Liver (tissue), 7 donors: ENCODE measurements at regions not wholly inside any gene's neighbourhood (a gene's known extent, or its start where the extent isn't known, plus 50 kb on each side); places are given as distances from the start of the nearest gene placed in this dataset.

ENCODE experiments used
- DNase-seq: peaks from one replicate; pipeline ENCODE4 v3.0.0-alpha.2; 2017; ENCODE audit warnings: low spot score
- H3K27ac ChIP-seq, 2 donors: one replicate each; pipeline ENCODE4 v1.7.0; 2013; ENCODE audit warnings: inconsistent platforms in 2 of 2, low read length in 2 of 2, control low read depth in 1 of 2, low read depth in 1 of 2, mild to moderate bottlenecking in 1 of 2
- H3K27me3 ChIP-seq, 4 donors: one replicate each; pipeline versions ENCODE4 v1.6.1 to v1.7.0; 2013; ENCODE audit warnings: low read length in 3 of 4, inconsistent platforms in 1 of 4, mild to moderate bottlenecking in 1 of 4, moderate library complexity in 1 of 4; ENCODE audit not compliant: control insufficient read depth in 4 of 4, insufficient read depth in 4 of 4
- H3K36me3 ChIP-seq, 4 donors: one replicate each; pipeline versions ENCODE4 v1.6.1 to v1.7.0; 2013; ENCODE audit warnings: low read length in 3 of 4, mild to moderate bottlenecking in 3 of 4, low read depth in 1 of 4, moderate library complexity in 1 of 4; ENCODE audit not compliant: control insufficient read depth in 4 of 4, insufficient read depth in 3 of 4
- H3K4me1 ChIP-seq, 4 donors: one replicate each; pipeline versions ENCODE4 v1.6.1 to v1.7.0; 2013; ENCODE audit warnings: low read length in 3 of 4, mild to moderate bottlenecking in 3 of 4, moderate library complexity in 1 of 4; ENCODE audit not compliant: control insufficient read depth in 4 of 4, insufficient read depth in 4 of 4
- H3K4me3 ChIP-seq, 3 donors: one replicate each; pipeline versions ENCODE4 v1.6.1 to v1.7.0; 2013; ENCODE audit warnings: low read length in 3 of 3, control low read depth in 1 of 3, low read depth in 1 of 3, mild to moderate bottlenecking in 1 of 3
- H3K9ac ChIP-seq, 2 donors: one replicate each; pipeline ENCODE4 v1.7.0; 2013; ENCODE audit warnings: low read length in 2 of 2, mild to moderate bottlenecking in 2 of 2, moderate library complexity in 2 of 2, control low read depth in 1 of 2, low read depth in 1 of 2
- H3K9me3 ChIP-seq, 4 donors: one replicate each; pipeline versions ENCODE4 v1.6.1 to v1.7.0; 2013; ENCODE audit warnings: low read length in 3 of 4; ENCODE audit not compliant: control insufficient read depth in 4 of 4
- EGR1 ChIP-seq, 2 donors: IDR thresholded peaks; 2 replicates each; pipeline ENCODE4 v1.6.1; 2016 to 2018; ENCODE audit warnings: antibody characterized with exemption in 2 of 2, low read depth in 2 of 2
- FOXA1 ChIP-seq: IDR thresholded peaks from 2 replicates; pipeline ENCODE4 v1.6.1; 2016; ENCODE audit warnings: antibody characterized with exemption
- FOXA2 ChIP-seq: IDR thresholded peaks from 2 replicates; pipeline ENCODE4 v1.6.1; 2016; ENCODE audit warnings: antibody characterized with exemption
- GABPA ChIP-seq, 2 donors: IDR thresholded peaks in 1 of 2; conservative IDR thresholded peaks in 1 of 2; 2 replicates each; pipeline ENCODE4 v1.6.1; 2016; ENCODE audit warnings: antibody characterized with exemption in 2 of 2, mild to moderate bottlenecking in 1 of 2, moderate library complexity in 1 of 2
- HNF4A ChIP-seq, 2 donors: conservative IDR thresholded peaks; 2 replicates each; pipeline ENCODE4 v1.6.1; 2016; ENCODE audit warnings: antibody characterized with exemption in 2 of 2, mild to moderate bottlenecking in 2 of 2
- HNF4G ChIP-seq: IDR thresholded peaks from 2 replicates; pipeline ENCODE4 v1.6.1; 2016; ENCODE audit warnings: antibody characterized with exemption
- JUND ChIP-seq, 2 donors: IDR thresholded peaks; 2 replicates each; pipeline ENCODE4 v1.6.1; 2016; ENCODE audit warnings: antibody characterized with exemption in 2 of 2
- NR2F2 ChIP-seq: IDR thresholded peaks from 2 replicates; pipeline ENCODE4 v1.6.1; 2016; ENCODE audit warnings: antibody characterized with exemption
- RAD21 ChIP-seq, 2 donors: IDR thresholded peaks; 2 replicates each; pipeline ENCODE4 v1.6.1; 2016; ENCODE audit warnings: antibody characterized with exemption in 2 of 2, mild to moderate bottlenecking in 2 of 2
- RXRA ChIP-seq, 2 donors: IDR thresholded peaks; 2 replicates each; pipeline ENCODE4 v1.6.1; 2017 to 2018; ENCODE audit warnings: antibody characterized with exemption in 2 of 2, mild to moderate bottlenecking in 1 of 2
- SP1 ChIP-seq: IDR thresholded peaks from 2 replicates; pipeline ENCODE4 v1.6.1; 2018; ENCODE audit warnings: antibody characterized with exemption, mild to moderate bottlenecking
- TAF1 ChIP-seq: conservative IDR thresholded peaks from 2 replicates; pipeline ENCODE4 v1.6.1; 2016; ENCODE audit warnings: antibody characterized with exemption, mild to moderate bottlenecking
- YY1 ChIP-seq: IDR thresholded peaks from 2 replicates; pipeline ENCODE4 v1.6.1; 2016; ENCODE audit warnings: antibody characterized with exemption, mild to moderate bottlenecking
- WGBS: extraction: QIAGEN DNeasy Blood & Tissue Kit; methylation state at CpG from one replicate; pipeline ENCODE4 v1.1.7; 2013; 5-methylcytosine and 5-hydroxymethylcytosine counted together
- TF ChIP-seq, protein P1 (sequence below): IDR thresholded peaks from 2 replicates; pipeline ENCODE4 v1.6.1; 2016; ENCODE audit warnings: antibody characterized with exemption
- TF ChIP-seq, protein P2 (sequence below): IDR thresholded peaks from 2 replicates; pipeline ENCODE4 v1.6.1; 2016; ENCODE audit warnings: antibody characterized with exemption
- TF ChIP-seq, protein P3 (sequence below): IDR thresholded peaks from 2 replicates; pipeline ENCODE4 v1.6.1; 2016; ENCODE audit warnings: antibody characterized with exemption
- donor health status: healthy.
- donor health status: healthy.
- donor health status: healthy.
- donor health status: healthy.

DNA sequence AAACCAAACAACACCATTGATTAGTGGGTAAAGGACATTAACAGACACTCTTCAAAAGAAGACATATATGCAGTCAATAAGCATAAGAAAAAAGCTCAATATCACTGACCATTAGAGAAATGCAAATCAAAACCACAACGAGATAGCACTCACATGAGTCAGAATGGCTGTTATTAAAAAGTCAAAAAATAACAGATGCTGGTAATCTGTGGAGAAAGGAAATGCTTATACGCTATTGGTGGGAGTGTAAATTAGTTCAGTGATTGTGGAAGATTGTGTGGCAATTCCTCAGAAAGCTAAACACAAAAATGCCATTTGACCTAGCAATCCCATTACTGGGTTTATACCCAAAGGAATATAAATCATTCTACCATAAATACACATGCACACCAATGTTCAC is 182.6 kb downstream of the TRPC6 start:
- Histone ChIP-seq H3K9me3 (no peaks in the 10 kb centered on the region), H3K27ac (no peak overlapping the region), H3K9ac (no peak overlapping the region), H3K4me1 (no peaks in the 10 kb centered on the region), H3K27me3 (peaks cover 0 to 4% (median 0%) of the 10 kb centered on the region in 4 donors), H3K4me3 (no peak overlapping the region), H3K36me3 (no peaks in the 10 kb centered on the region)
- 74% methylated on average over 2 of the region's 2 CpGs for WGBS
- no peak for DNase-seq
- TF ChIP-seq FOXA1, result no peak
- no peak for TF ChIP-seq GABPA (IDR thresholded peaks at IDR 0.05 in 1 of 2, conservative IDR thresholded peaks at IDR 0.05 in 1 of 2)
- no peak for TF ChIP-seq HNF4G
- no peak for TF ChIP-seq NR2F2
- TF ChIP-seq, protein P1, sequence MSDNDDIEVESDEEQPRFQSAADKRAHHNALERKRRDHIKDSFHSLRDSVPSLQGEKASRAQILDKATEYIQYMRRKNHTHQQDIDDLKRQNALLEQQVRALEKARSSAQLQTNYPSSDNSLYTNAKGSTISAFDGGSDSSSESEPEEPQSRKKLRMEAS, result no peak
- no peak for TF ChIP-seq EGR1 (IDR thresholded peaks at IDR 0.05; ENCODE audit: low read depth in 2 of 2)
- TF ChIP-seq FOXA2, result no peak
- no peak for TF ChIP-seq RXRA (IDR thresholded peaks at IDR 0.05)
- no peak for TF ChIP-seq TAF1
- TF ChIP-seq, protein P2, sequence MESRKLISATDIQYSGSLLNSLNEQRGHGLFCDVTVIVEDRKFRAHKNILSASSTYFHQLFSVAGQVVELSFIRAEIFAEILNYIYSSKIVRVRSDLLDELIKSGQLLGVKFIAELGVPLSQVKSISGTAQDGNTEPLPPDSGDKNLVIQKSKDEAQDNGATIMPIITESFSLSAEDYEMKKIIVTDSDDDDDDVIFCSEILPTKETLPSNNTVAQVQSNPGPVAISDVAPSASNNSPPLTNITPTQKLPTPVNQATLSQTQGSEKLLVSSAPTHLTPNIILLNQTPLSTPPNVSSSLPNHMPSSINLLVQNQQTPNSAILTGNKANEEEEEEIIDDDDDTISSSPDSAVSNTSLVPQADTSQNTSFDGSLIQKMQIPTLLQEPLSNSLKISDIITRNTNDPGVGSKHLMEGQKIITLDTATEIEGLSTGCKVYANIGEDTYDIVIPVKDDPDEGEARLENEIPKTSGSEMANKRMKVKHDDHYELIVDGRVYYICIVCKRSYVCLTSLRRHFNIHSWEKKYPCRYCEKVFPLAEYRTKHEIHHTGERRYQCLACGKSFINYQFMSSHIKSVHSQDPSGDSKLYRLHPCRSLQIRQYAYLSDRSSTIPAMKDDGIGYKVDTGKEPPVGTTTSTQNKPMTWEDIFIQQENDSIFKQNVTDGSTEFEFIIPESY, result no peak
- no peak for TF ChIP-seq HNF4A (conservative IDR thresholded peaks at IDR 0.05)
- TF ChIP-seq JUND (IDR thresholded peaks at IDR 0.05), result no peak
- no peak for TF ChIP-seq RAD21 (IDR thresholded peaks at IDR 0.05)
- TF ChIP-seq YY1, result no peak

GRCh38 chr11:101397979-101398378 is 185.8 kb downstream of the TRPC6 start:
- no peaks in the 10 kb centered on the region for H3K9me3 ChIP-seq

More at GRCh38 chr11:101397979-101398378, 185.8 kb downstream of the TRPC6 start:
- WGBS, result 42% methylated on average over 2 of the region's 2 CpGs
- no peak overlapping the region for H3K9ac ChIP-seq
- peaks cover 0 to 4% (median 0%) of the 10 kb centered on the region in 4 donors for H3K27me3 ChIP-seq
- no peaks in the 10 kb centered on the region for H3K36me3 ChIP-seq
- no peak for TF ChIP-seq FOXA1
- no peak for TF ChIP-seq SP1
- TF ChIP-seq, protein P3, sequence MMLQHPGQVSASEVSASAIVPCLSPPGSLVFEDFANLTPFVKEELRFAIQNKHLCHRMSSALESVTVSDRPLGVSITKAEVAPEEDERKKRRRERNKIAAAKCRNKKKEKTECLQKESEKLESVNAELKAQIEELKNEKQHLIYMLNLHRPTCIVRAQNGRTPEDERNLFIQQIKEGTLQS, result no peak
- TF ChIP-seq NR2F2, result no peak
- TF ChIP-seq, protein P2, result no peak
- TF ChIP-seq, protein P1, result no peak
- TF ChIP-seq HNF4G, result no peak
- no peak for TF ChIP-seq RAD21 (IDR thresholded peaks at IDR 0.05)
- H3K4me3 ChIP-seq, result no peak overlapping the region
- no peaks in the 10 kb centered on the region for H3K4me1 ChIP-seq
- no peak overlapping the region for H3K27ac ChIP-seq
- no peak for DNase-seq
